Stimulated activated CD4-positive, alpha-beta T cell treated with anti-CD3 and anti-CD28 coated beads, TNF-alpha, amount 100 ng/mL, for 24 hours (primary cell): ENCODE measurements at regions not wholly inside any gene's neighbourhood (a gene's known extent, or its start where the extent isn't known, plus 50 kb on each side); places are given as distances from the start of the nearest gene placed in this dataset.
"Not testable (repeated sequence)": the region's sequence is repeated elsewhere in the genome, so short reads cannot be mapped to it uniquely, and the experiment has no call there.

Experiments used
- DNase-seq, 3 experiments: peaks; one replicate each; pipeline ENCODE4 v3.0.0-alpha.2; 2020; ENCODE audit warnings: low read depth in 3 of 3

GRCh38 chr15:31179693-31180092 lies 78.2 kb upstream of the TRPM1 start:
- no peak for DNase-seq

- DNase-seq, result no peak
These were observed 91.8 kb upstream of the TRPM1 start for GRCh38 chr15:31193291-31193690.

DNA sequence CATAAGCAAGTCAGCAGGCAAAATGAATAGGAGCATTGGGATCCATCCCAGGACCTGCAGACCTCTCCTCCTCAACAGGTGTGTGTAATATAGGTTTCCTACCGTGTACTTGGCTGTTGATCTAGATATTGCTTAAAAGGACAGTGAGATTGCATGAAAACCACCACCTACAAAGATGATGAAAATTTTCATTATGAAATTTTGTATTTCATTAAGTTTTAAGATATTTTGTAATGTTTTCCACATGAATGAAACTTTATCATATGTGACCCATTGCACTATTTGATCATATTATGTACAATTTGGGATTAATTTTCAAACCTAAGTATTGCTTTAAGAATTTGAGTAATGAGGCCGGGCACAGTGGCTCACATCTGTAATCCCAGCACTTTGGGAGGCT lies 94.3 kb upstream of the TRPM1 start:
- DNase-seq, result no peak

DNA sequence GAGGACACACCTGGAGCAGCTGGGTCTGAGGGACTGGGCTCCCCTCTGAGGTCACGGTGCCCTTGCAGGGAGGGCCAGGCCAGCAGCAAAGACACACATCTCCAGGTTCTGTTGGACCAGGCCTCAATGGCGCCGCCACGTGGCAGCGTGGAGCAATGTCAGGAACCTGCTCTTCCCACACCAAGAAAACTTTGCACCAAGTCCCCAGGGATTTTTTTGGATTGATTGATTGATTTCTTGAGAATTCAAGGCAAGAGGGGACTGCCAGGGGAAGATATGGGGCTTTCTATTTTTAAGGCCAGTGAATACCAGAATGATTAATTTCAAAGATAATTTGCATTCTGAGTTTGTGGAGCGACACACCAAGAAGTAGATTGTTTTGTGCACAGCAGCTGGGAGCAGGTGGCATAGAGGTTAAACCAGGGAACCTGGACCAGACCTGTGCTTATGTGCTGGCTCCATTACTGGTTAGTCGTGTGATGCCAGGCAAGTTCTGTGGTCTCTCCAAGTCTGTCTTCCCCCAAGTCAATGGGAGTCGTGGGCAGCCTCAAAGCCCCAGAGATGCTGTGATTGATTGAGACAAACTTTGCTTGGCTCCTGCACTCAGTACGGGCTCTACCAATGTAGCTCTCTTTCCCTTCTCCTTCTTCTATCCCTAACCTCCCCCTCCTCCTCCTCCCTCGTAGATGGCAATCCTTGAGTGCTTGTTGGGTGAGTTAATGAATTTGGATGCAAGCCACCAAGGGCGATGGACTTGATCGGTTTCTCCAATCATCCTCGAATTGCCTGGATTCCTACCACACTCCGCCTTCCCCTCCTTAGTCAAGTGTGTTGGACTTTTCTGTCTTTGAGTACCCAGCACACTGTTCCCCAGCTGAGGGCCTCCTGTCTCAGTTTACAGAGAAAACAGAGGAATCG lies 96.2 kb upstream of the TRPM1 start:
- peak in 1 of 3 experiments; percentile 38 for DNase-seq

DNA sequence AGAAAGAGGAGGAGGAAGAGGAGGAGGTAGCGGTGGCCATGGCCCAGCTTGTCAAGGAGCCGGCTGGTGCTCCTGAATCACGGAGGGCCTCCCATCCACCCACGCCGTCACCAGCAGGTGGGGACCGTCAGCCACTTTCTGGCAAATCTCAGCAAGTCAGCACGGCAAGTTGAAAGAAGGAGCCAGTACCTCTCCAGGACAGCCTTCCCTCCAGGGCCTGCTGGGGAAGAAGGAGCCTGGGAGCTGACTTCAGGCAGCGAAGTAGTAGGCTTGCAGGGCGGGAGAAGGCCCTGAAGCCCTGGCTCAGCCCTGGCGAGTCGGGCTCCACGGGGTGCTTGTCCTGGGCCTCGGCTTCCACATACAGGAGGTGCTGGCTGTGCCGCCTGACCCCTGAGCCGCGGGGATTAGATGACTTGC lies 99.2 kb upstream of the TRPM1 start:
- peak in 1 of 3 experiments; percentile 53 for DNase-seq

DNA sequence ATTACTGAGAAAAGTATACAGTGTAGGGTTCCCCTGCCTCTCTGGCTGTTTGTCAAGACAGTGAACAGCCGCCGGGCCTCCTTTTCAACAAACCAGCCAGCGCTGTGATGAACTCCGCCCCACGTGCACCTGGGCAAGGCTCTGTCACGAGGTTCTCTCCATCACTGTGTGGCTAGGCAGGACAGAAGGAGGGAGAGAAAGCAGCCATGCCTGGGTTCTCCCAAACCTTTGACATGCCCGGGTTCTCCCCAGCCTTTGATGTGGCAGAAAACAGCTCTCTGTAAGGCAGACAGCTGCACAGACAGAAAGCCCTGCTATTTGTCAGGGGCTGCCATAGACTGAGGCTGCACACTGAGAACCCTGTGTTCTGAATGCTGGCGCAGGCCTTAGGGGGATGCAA lies 101.4 kb upstream of the TRPM1 start:
- peak in 1 of 3 experiments; percentile 12 for DNase-seq

DNA sequence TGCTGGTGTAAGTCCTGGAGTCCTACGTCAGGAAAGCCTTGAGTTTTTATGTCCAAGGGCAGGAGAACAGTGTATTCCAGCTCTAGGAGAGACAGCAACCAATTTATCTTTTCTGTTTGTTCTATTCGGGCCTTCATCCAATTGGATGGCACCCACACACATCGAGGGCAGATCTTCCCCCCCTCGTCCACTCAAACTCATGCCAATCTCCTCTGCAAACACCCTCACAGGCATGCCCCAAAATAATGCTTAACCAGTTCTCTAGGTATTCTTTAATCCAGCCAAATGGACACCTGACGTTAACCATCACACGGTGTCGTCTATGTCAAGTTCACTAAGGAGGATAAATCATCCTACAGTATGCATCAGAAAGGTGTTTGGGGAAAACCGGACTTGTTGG lies 102.5 kb upstream of the TRPM1 start:
- DNase-seq, result no peak

DNA sequence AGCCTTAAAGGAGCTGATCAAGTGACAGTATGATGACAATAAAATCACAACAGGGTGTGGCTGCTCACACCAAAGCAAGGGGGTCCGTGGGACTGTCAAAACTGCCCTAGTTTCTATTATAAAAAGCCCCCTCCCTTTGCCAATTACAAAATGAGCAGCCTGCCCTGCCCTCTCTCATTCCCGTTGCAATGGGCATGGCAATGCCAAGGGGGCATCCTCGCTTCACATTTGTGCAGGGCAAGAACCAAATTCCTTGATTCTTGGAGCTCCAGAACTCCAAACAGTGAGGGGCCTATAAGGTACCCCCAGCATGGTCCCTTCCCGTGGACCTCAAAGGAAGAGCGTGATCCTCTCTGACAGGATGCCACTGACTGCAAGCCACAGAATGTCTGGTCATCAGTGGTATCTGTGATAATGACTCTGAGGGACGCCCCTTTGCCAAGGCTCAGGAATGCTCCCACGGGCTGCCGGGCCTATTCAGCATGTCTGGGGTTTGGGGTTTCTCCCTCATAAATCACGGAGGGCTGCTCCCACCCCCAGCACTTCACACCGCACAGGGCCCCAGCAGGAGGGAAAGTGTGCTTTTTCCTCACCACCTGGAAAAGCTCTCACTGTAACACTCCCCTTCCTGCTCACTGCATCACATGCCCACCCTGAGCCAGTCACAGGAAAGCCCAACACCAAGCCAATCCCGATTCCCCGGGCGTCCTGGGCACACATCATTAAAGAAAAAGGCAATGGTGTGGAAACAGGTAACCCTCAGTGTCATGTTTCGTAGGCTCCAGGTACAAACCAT lies 105.1 kb upstream of the TRPM1 start:
- DNase-seq, result no peak

DNA sequence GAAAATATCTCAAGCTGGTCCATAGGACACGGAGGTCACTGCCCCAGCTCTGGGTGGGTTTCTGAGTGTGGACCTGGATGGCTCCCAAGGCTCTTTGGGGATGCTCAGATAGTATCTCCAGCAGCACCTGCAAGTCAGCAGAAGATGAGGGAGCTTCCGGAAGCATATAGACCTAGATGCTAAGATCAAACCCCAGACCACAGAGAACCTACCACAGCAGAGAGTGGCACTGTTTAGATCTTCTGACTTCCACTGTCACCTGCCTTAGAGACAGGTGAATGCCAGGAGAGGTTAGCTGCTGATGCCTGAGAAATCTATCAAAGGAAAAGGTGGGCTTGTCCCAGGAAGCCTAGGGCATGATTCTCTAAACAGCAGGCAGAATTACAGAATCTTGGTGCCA lies 105.7 kb upstream of the TRPM1 start:
- DNase-seq, result no peak

- not testable (repeated sequence) for DNase-seq
These were observed 106.3 kb upstream of the TRPM1 start for GRCh38 chr15:31207861-31208260.

GRCh38 chr15:31208817-31209216 lies 107.3 kb upstream of the TRPM1 start:
- DNase-seq, result no peak

DNA sequence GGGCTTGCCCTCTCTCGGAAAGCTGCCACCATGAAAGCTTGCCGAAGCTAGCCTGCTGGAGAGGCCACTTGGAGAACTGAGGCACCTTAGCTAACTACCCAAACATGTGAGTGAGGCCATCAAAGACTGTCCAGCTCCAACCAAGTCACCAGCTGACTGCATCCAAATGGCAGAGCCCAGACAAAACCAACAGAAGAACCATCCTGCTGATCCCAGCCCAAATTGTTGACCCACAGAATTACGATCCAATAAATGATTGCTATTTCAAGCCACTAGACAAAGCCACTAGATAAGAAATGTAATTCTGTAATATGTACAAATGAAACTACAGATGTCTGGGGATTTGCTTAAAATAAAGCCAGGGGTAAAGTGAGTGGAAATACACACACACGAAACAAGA lies 109.8 kb upstream of the TRPM1 start:
- no peak for DNase-seq

DNA sequence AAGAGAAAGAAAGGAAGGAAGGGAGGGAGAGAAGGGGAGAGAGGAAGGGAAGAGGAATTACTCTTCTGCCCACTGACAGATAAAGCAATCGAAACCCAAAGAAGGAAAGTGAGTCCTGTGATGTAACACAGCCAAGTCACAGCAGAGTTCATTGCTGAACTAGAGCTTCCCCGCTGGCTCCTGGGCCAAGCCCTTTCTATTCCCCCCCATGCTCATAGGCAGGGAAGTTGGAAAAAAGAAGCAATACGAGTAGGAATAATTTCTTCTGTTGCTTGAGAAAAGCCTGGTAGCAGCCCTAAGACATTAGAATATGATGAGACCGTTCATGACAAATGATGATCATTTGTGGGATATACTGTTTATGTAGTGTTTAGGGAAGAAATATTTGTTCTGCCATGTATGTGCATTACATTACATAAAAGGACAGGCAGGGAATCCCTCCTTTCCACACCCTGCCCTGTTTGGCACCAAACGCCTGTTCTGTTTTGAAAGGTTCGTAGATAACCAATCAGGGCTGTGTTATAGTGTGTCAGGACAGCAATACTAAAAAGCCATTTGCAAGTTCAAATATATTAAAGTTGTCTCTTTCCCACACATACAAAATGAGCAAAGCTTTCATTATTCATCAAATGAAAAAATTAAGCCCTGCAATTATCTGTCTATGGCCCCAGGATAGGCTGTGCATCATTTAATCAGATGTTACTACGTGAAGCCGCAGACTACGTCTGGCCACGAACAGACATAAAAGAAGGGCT lies 111.0 kb upstream of the TRPM1 start:
- DNase-seq, result no peak

- DNase-seq, result no peak
These were observed 112.3 kb upstream of the KLF13 start for GRCh38 chr15:31214158-31214863.

DNA sequence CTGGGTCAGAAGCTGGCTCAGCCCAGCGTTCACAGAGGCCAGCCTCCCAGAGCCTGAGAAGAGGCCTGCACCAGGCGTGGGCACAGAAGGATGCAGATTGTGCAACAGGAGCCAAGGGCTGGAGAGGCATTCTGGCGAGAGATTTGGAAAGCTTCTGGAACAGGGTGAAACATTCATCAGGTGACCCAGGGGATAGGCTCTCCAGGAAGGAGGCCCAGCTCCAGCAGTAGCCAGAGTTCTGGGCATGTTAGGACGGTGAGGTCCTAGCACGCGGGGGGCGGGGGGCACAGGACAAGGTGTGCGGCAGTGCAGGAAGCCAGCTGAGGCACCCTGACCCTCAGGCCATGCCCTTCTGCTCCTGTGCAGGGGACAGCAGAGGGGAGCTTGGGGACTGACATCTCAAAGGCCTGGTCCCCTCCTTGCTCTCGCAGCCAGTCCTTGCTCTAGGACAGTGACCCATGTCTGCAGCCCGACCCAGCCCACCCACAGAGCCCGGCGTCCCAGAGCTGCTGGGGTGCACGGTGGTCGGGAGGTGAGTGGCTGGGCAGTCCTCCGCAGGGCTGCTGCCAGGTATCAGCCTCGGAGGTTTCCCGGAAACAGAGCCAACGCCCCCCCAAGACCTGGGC lies 111.7 kb upstream of the KLF13 start:
- DNase-seq, result no peak

GRCh38 chr15:31215490-31216214 lies 111.0 kb upstream of the KLF13 start:
- peak; percentile 62 to 83 (median 64) for DNase-seq

DNA sequence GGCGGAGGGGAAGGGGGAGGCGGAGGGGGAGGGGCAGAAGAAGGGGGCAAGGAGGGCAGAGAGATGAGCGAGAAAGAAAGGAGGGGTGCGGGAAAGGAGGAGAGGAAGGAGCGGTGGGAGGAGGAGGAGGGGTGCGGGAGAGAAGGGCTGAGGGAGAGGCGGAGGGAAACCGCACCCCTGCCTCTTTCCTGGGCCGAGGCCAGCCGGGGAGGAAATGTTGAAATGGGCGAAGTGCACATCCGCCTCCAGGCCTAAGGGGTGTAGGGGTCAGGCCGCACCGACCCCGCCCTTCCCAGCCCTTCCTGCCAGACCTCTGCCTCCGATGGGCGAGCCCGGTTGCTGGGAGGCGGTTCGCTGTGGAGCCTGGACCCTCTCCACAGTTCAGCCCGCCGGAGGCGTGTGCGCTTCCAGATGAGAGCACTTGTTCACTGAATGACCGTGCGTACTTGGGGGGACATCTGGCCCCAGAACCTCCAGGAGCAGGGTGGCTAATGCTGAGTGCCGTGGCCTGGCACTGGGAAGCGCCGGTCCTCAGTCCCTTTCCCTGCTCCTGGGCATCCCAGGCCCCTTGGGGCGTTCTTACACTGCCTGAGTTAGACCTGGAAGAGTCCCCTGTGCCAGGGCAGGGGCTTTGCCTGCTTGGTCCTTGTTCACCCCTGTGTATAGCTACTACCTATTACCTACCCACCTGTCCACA lies 110.3 kb upstream of the KLF13 start:
- peak in 1 of 3 experiments; percentile 51 for DNase-seq

DNA sequence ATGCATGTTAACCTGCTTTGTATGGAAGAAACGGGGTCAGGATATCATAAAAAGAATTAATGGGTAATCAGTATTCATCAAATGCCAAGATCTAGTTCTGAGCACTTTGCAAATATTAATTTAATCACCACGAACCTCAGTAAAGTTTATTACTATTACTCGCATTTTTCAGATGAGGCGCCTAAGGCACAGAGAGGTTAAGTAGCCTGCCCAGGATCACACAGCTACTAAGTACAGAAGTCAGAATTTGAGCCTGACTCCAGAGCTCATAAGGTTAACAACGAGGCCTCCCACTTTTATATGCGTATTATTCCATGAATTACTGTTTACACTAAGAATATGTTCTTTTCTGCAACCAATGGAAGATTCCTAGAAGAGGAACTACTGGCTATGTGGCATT lies 109.6 kb upstream of the KLF13 start:
- DNase-seq, result no peak

- DNase-seq, result no peak
These were observed 108.9 kb upstream of the KLF13 start for GRCh38 chr15:31217566-31218270.
